ENCODE measurements at regions not wholly inside any gene's neighbourhood (a gene's known extent, or its start where the extent isn't known, plus 50 kb on each side); places are given as distances from the start of the nearest gene placed in this dataset.

GRCh38 chr7:81066797-81067196 is 147.9 kb upstream of the SEMA3C start:
- Histone ChIP-seq H3K27ac (ENCODE audit: low read depth, low read length) (no peak overlapping the region), H3K4me1 (replicated peaks in 1 of 4; ENCODE audit: control insufficient read depth in 3 of 4, insufficient read depth in 4 of 4, low read length in 3 of 4) (no peaks in the 10 kb centered on the region), H2AK5ac (ENCODE audit: low read depth, low read length) (no peak overlapping the region), H2AFZ (ENCODE audit: low read length) (no peak overlapping the region), H3K4me2 (ENCODE audit: insufficient read depth in 1 of 2, low read depth in 2 of 2, low read length in 2 of 2) (no peak overlapping the region), H4K5ac (ENCODE audit: insufficient read length, low read depth, low read length) (no peak overlapping the region), H3K18ac (ENCODE audit: extremely low read depth, low read length) (no peak overlapping the region), H3K56ac (replicated peaks; ENCODE audit: insufficient read length, low read depth, low read length) (no peak overlapping the region), H3K14ac (ENCODE audit: insufficient read length) (no peak overlapping the region), H2BK120ac (replicated peaks; ENCODE audit: low read depth, low read length) (no peak overlapping the region), H3K79me2 (ENCODE audit: control insufficient read depth in 1 of 2, insufficient read depth in 2 of 2, low read length in 2 of 2) (no peaks in the 10 kb centered on the region), H2BK5ac (ENCODE audit: low read depth, low read length) (no peak overlapping the region), H3K4me3 (ENCODE audit: extremely low read depth in 1 of 4, insufficient read depth in 2 of 4, low read depth in 3 of 4, low read length in 4 of 4) (no peak overlapping the region), H3K9me3 (ENCODE audit: insufficient read depth in 2 of 2, low read depth in 1 of 2, low read length in 1 of 2) (peaks cover 5 to 13% of the 10 kb centered on the region in 2 experiments; a peak in 2 of 4 replicates), H4K8ac (ENCODE audit: extremely low read depth, insufficient read depth, low read length) (no peak overlapping the region), H2BK20ac (ENCODE audit: low read length) (no peak overlapping the region), H3K4ac (replicated peaks; ENCODE audit: insufficient read length, low read depth, low read length) (no peak overlapping the region), H3K27me3 (replicated peaks in 1 of 4; ENCODE audit: control insufficient read depth in 3 of 4, extremely low read depth in 1 of 4, insufficient read depth in 3 of 4, low read length in 3 of 4) (no peaks in the 10 kb centered on the region), H4K20me1 (replicated peaks in 1 of 2; ENCODE audit: control insufficient read depth in 1 of 2, insufficient read depth in 2 of 2, low read length in 2 of 2) (no peaks in the 10 kb centered on the region), H3K36me3 (ENCODE audit: control insufficient read depth in 2 of 4, insufficient read depth in 4 of 4, low read length in 3 of 4) (peaks cover 0 to 4% (median 0%) of the 10 kb centered on the region in 4 experiments; a peak in 1 of 8 replicates), H2BK12ac (ENCODE audit: low read depth, low read length) (no peak overlapping the region), H2BK15ac (ENCODE audit: low read length) (no peak overlapping the region), H4K91ac (replicated peaks; ENCODE audit: insufficient read length, low read length) (no peak overlapping the region), H3K9ac (replicated peaks in 1 of 4; ENCODE audit: extremely low read depth in 1 of 4, low read depth in 3 of 4, low read length in 3 of 4) (no peak overlapping the region), H3K23ac (ENCODE audit: insufficient read length) (no peak overlapping the region), H3K79me1 (ENCODE audit: low read depth, low read length) (no peaks in the 10 kb centered on the region), H3K23me2 (ENCODE audit: low read depth, low read length) (no peaks in the 10 kb centered on the region)
- ChIA-PET CTCF (ENCODE audit: partially characterized antibody) (no interaction called here), POLR2A (ENCODE audit: partially characterized antibody) (no interaction called here)
- DNase-seq (ENCODE audit: low read depth in 1 of 2, low spot score in 2 of 2) (no peak), FAIRE-seq (no peak)
- TF ChIP-seq PHF8 (conservative IDR thresholded peaks at IDR 0.05; ENCODE audit: low read depth, low read length) (no peak), CEBPB (IDR thresholded peaks at IDR 0.05; ENCODE audit: low read depth, low read length) (no peak), GABPA (IDR thresholded peaks at IDR 0.05; ENCODE audit: borderline replicate concordance, insufficient read depth, low read length) (no peak), KDM5A (IDR thresholded peaks at IDR 0.05; ENCODE audit: low read length) (no peak), EGR1 (IDR thresholded peaks at IDR 0.05; ENCODE audit: borderline replicate concordance, low read depth, low read length) (no peak), SIN3A (conservative IDR thresholded peaks at IDR 0.05 in 1 of 2, IDR thresholded peaks at IDR 0.05 in 1 of 2; ENCODE audit: low read depth in 1 of 2, low read length in 2 of 2) (no peak), CHD1 (IDR thresholded peaks at IDR 0.05; ENCODE audit: low read depth, low read length) (no peak), RNF2 (IDR thresholded peaks at IDR 0.05; ENCODE audit: borderline replicate concordance, low read depth, low read length, missing control alignments, poor library complexity, severe bottlenecking) (no peak), ASH2L (IDR thresholded peaks at IDR 0.05; ENCODE audit: low read length) (no peak), YY1 (IDR thresholded peaks at IDR 0.05; ENCODE audit: low read depth, low read length) (no peak), TEAD4 (IDR thresholded peaks at IDR 0.05; ENCODE audit: low read depth, low read length) (no peak), EP300 (IDR thresholded peaks at IDR 0.05; ENCODE audit: borderline replicate concordance in 1 of 2, low read depth in 2 of 2, low read length in 2 of 2) (no peak), EZH2 (IDR thresholded peaks at IDR 0.05; ENCODE audit: low read depth, low read length, severe bottlenecking) (no peak), SUZ12 (IDR thresholded peaks at IDR 0.05; ENCODE audit: low read length) (no peak), TCF12 (IDR thresholded peaks at IDR 0.05; ENCODE audit: low read depth, low read length) (no peak), HDAC6 (IDR thresholded peaks at IDR 0.05; ENCODE audit: low read depth, low read length) (no peak)
